ENCODE measurements at regions not wholly inside any gene's neighbourhood (a gene's known extent, or its start where the extent isn't known, plus 50 kb on each side); places are given as distances from the start of the nearest gene placed in this dataset.

GRCh38 chr9:95731876-95732275 is 143.6 kb upstream of the ERCC6L2 start:
- no peak for DNase-seq (ENCODE audit: low read depth in 2 of 2)
- no peak overlapping the region for H3K4me3 ChIP-seq (replicated peaks in 1 of 2; ENCODE audit: low read depth in 2 of 2, low read length in 2 of 2)
- no peak for TF ChIP-seq CTCF (IDR thresholded peaks at IDR 0.05; ENCODE audit: low read depth, low read length)

- TF ChIP-seq CTCF (IDR thresholded peaks at IDR 0.05; ENCODE audit: low read depth, low read length) = no peak
- H3K4me3 ChIP-seq (replicated peaks in 1 of 2; ENCODE audit: low read depth in 2 of 2, low read length in 2 of 2) = no peak overlapping the region
- DNase-seq (ENCODE audit: low read depth in 2 of 2) = no peak
Observed at GRCh38 chr9:95729669-95730368, 145.7 kb upstream of the ERCC6L2 start.

- H3K4me3 ChIP-seq (replicated peaks in 1 of 2; ENCODE audit: low read depth in 2 of 2, low read length in 2 of 2) = no peak overlapping the region
- DNase-seq (ENCODE audit: low read depth in 2 of 2) = no peak
- no peak for TF ChIP-seq CTCF (IDR thresholded peaks at IDR 0.05; ENCODE audit: low read depth, low read length)
Observed at GRCh38 chr9:95729046-95729445, 146.4 kb upstream of the ERCC6L2 start.

- no peak for TF ChIP-seq CTCF (IDR thresholded peaks at IDR 0.05; ENCODE audit: low read depth, low read length)
- H3K4me3 ChIP-seq (replicated peaks in 1 of 2; ENCODE audit: low read depth in 2 of 2, low read length in 2 of 2) = no peak overlapping the region
- no peak for DNase-seq (ENCODE audit: low read depth in 2 of 2)
Observed at GRCh38 chr9:95727947-95728520, 147.5 kb upstream of the ERCC6L2 start.

- TF ChIP-seq CTCF (IDR thresholded peaks at IDR 0.05; ENCODE audit: low read depth, low read length) = peak; percentile 80
- H3K4me3 ChIP-seq (replicated peaks in 1 of 2; ENCODE audit: low read depth in 2 of 2, low read length in 2 of 2) = no peak overlapping the region
- DNase-seq (ENCODE audit: low read depth in 2 of 2) = peak; percentile 74
Observed at GRCh38 chr9:95726756-95727155, 148.7 kb upstream of the ERCC6L2 start.

- no peak overlapping the region for H3K4me3 ChIP-seq (replicated peaks in 1 of 2; ENCODE audit: low read depth in 2 of 2, low read length in 2 of 2)
- DNase-seq (ENCODE audit: low read depth in 2 of 2) = no peak
- TF ChIP-seq CTCF (IDR thresholded peaks at IDR 0.05; ENCODE audit: low read depth, low read length) = no peak
Observed at GRCh38 chr9:95725045-95725444, 150.4 kb upstream of the ERCC6L2 start.

Data from cardiac fibroblast (primary cell).